ENCODE measurements at regions not wholly inside any gene's neighbourhood (a gene's known extent, or its start where the extent isn't known, plus 50 kb on each side); places are given as distances from the start of the nearest gene placed in this dataset.

GRCh38 chr6:51410453-51410852, 591.8 kb downstream of the TFAP2B start:
- DNase-seq (no peak), ATAC-seq (no peak)
- H3K36me3 ChIP-seq: no peaks in the 10 kb centered on the region
- WGBS, 4 donors: 69 to 91% (median 86%) methylated on average over 25 of the region's 25 CpGs
- no peaks in the 10 kb centered on the region for H3K27me3 ChIP-seq
- H3K4me3 ChIP-seq: no peak overlapping the region
- no peaks in the 10 kb centered on the region for H3K4me1 ChIP-seq
- no peaks in the 10 kb centered on the region for H3K9me3 ChIP-seq
- H3K27ac ChIP-seq: no peak overlapping the region
- TF ChIP-seq POLR2A (IDR thresholded peaks at IDR 0.05) (no peak), CTCF (IDR thresholded peaks at IDR 0.05) (no peak)
- intact Hi-C loops (cut with DNase I): no loop called here

- Histone ChIP-seq H3K4me3 (no peak overlapping the region), H3K27ac (no peak overlapping the region), H3K4me1 (no peaks in the 10 kb centered on the region), H3K9me3 (no peaks in the 10 kb centered on the region), H3K36me3 (no peaks in the 10 kb centered on the region), H3K27me3 (no peaks in the 10 kb centered on the region)
- TF ChIP-seq CTCF (IDR thresholded peaks at IDR 0.05) (no peak), POLR2A (IDR thresholded peaks at IDR 0.05) (no peak)
- ATAC-seq (no peak), DNase-seq (no peak)
- 66 to 75% (median 69%) methylated on average over 4 of the region's 4 CpGs for WGBS, 4 donors
- intact Hi-C loops (cut with DNase I): no loop called here
Measured at GRCh38 chr6:51411496-51412125, 592.9 kb downstream of the TFAP2B start.

GRCh38 chr6:51414361-51414760, 595.7 kb downstream of the TFAP2B start:
- WGBS, 4 donors: 73 to 89% (median 82%) methylated on average over 2 of the region's 2 CpGs

GRCh38 chr6:51415501-51415900, 596.8 kb downstream of the TFAP2B start:
- intact Hi-C loops (cut with DNase I): no loop called here
- 74 to 83% (median 77%) methylated on average over 3 of the region's 3 CpGs for WGBS, 4 donors
- no peak overlapping the region for H3K27ac ChIP-seq

More at GRCh38 chr6:51414361-51414760, 595.7 kb downstream of the TFAP2B start:
- no peaks in the 10 kb centered on the region for H3K27me3 ChIP-seq
- no peak overlapping the region for H3K27ac ChIP-seq
- ATAC-seq (no peak), DNase-seq (no peak)
- no peaks in the 10 kb centered on the region for H3K4me1 ChIP-seq
- TF ChIP-seq CTCF (IDR thresholded peaks at IDR 0.05) (no peak), POLR2A (IDR thresholded peaks at IDR 0.05) (no peak)
- no peaks in the 10 kb centered on the region for H3K9me3 ChIP-seq
- no peaks in the 10 kb centered on the region for H3K36me3 ChIP-seq
- no peak overlapping the region for H3K4me3 ChIP-seq
- intact Hi-C loops (cut with DNase I): no loop called here

More at GRCh38 chr6:51415501-51415900, 596.8 kb downstream of the TFAP2B start:
- Histone ChIP-seq H3K36me3 (no peaks in the 10 kb centered on the region), H3K4me1 (no peaks in the 10 kb centered on the region), H3K4me3 (no peak overlapping the region), H3K27me3 (no peaks in the 10 kb centered on the region), H3K9me3 (no peaks in the 10 kb centered on the region)
- ATAC-seq (no peak), DNase-seq (no peak)
- TF ChIP-seq POLR2A (IDR thresholded peaks at IDR 0.05) (no peak), CTCF (IDR thresholded peaks at IDR 0.05) (no peak)

Data from heart left ventricle (tissue), 16 donors.